Activated CD4-positive, CD25-positive, alpha-beta regulatory T cell treated with anti-CD3 and anti-CD28 coated beads, Interleukin-2, amount 50 U/mL, for 72 hours (primary cell): ENCODE measurements at regions not wholly inside any gene's neighbourhood (a gene's known extent, or its start where the extent isn't known, plus 50 kb on each side); places are given as distances from the start of the nearest gene placed in this dataset.

Experiments
- DNase-seq: peaks from one replicate; pipeline ENCODE4 v3.0.0; 2021

GRCh38 chr2:41926614-41927580 lies 120.9 kb upstream of the PKDCC start:
- DNase-seq, result no peak

- DNase-seq, result no peak
These were observed 120.1 kb upstream of the PKDCC start for GRCh38 chr2:41927581-41928264.

- no peak for DNase-seq
These were observed 119.3 kb upstream of the PKDCC start for GRCh38 chr2:41928526-41928925.

- DNase-seq, result no peak
These were observed 116.8 kb upstream of the PKDCC start for GRCh38 chr2:41930807-41931566.

- DNase-seq, result no peak
These were observed 115.4 kb upstream of the PKDCC start for GRCh38 chr2:41932241-41933045.

GRCh38 chr2:41933046-41933420 lies 114.8 kb upstream of the PKDCC start:
- no peak for DNase-seq

- no peak for DNase-seq
These were observed 114.1 kb upstream of the PKDCC start for GRCh38 chr2:41933585-41934320.

GRCh38 chr2:41934329-41934958 lies 113.4 kb upstream of the PKDCC start:
- DNase-seq, result no peak

GRCh38 chr2:41935002-41935401 lies 112.8 kb upstream of the PKDCC start:
- DNase-seq, result no peak

GRCh38 chr2:41935825-41936224 lies 112.0 kb upstream of the PKDCC start:
- no peak for DNase-seq

GRCh38 chr2:41936771-41937463 lies 110.9 kb upstream of the PKDCC start:
- DNase-seq, result no peak

- DNase-seq, result no peak
These were observed 110.3 kb upstream of the PKDCC start for GRCh38 chr2:41937464-41937906.

GRCh38 chr2:41937921-41938708 lies 109.7 kb upstream of the PKDCC start:
- no peak for DNase-seq

- DNase-seq, result no peak
These were observed 107.6 kb upstream of the PKDCC start for GRCh38 chr2:41940060-41940744.

- DNase-seq, result no peak
These were observed 107.1 kb upstream of the PKDCC start for GRCh38 chr2:41940745-41941063.

- no peak for DNase-seq
These were observed 106.0 kb upstream of the PKDCC start for GRCh38 chr2:41941831-41942230.

- DNase-seq, result no peak
These were observed 105.5 kb upstream of the PKDCC start for GRCh38 chr2:41942278-41942677.

GRCh38 chr2:41943159-41943558 lies 104.7 kb upstream of the PKDCC start:
- DNase-seq, result no peak

- DNase-seq, result no peak
These were observed 103.5 kb upstream of the PKDCC start for GRCh38 chr2:41944220-41944880.
